Forelimb muscle (tissue), 1 donor: ENCODE measurements at regions not wholly inside any gene's neighbourhood (a gene's known extent, or its start where the extent isn't known, plus 50 kb on each side); places are given as distances from the start of the nearest gene placed in this dataset.
"Not testable (repeated sequence)": the region's sequence is repeated elsewhere in the genome, so short reads cannot be mapped to it uniquely, and the experiment has no call there.

ENCODE experiments used
- DNase-seq: peaks from one replicate; pipeline ENCODE4 v3.0.0-alpha.2; 2013; ENCODE audit warnings: low read depth

GRCh38 chr3:153440311-153440710 lies 278.3 kb downstream of the RAP2B start:
- DNase-seq, result no peak

- no peak for DNase-seq
Measured at GRCh38 chr3:153442386-153442785, 280.4 kb downstream of the RAP2B start.

- no peak for DNase-seq
Measured at GRCh38 chr3:153442799-153443487, 280.9 kb downstream of the RAP2B start.

- DNase-seq, result no peak
Measured at GRCh38 chr3:153443961-153444360, 281.9 kb downstream of the RAP2B start.

GRCh38 chr3:153445817-153446216 lies 283.8 kb downstream of the RAP2B start:
- no peak for DNase-seq

- no peak for DNase-seq
Measured at GRCh38 chr3:153448151-153448829, 286.3 kb downstream of the RAP2B start.

- DNase-seq, result no peak
Measured at GRCh38 chr3:153456833-153457545, 295.0 kb downstream of the RAP2B start.

- no peak for DNase-seq
Measured at GRCh38 chr3:153458881-153459280, 296.9 kb downstream of the RAP2B start.

GRCh38 chr3:153462545-153462944 lies 300.5 kb downstream of the RAP2B start:
- DNase-seq, result no peak

- no peak for DNase-seq
Measured at GRCh38 chr3:153463895-153464294, 301.9 kb downstream of the RAP2B start.

GRCh38 chr3:153469162-153469561 lies 307.1 kb downstream of the RAP2B start:
- no peak for DNase-seq

GRCh38 chr3:153484842-153485241 lies 322.8 kb downstream of the RAP2B start:
- DNase-seq, result no peak

- DNase-seq, result no peak
Measured at GRCh38 chr3:153495422-153495821, 333.4 kb downstream of the RAP2B start.

GRCh38 chr3:153502682-153503081 lies 340.7 kb downstream of the RAP2B start:
- DNase-seq, result no peak

GRCh38 chr3:153503873-153504272 lies 341.8 kb downstream of the RAP2B start:
- no peak for DNase-seq

GRCh38 chr3:153506205-153506604 lies 344.2 kb downstream of the RAP2B start:
- not testable (repeated sequence) for DNase-seq

GRCh38 chr3:153506686-153507085 lies 344.7 kb downstream of the RAP2B start:
- not testable (repeated sequence) for DNase-seq

- no peak for DNase-seq
Measured at GRCh38 chr3:153513236-153513635, 351.2 kb downstream of the RAP2B start.

- DNase-seq, result no peak
Measured at GRCh38 chr3:153528473-153528872, 366.4 kb downstream of the RAP2B start.

- no peak for DNase-seq
Measured at GRCh38 chr3:153539263-153539662, 377.2 kb downstream of the RAP2B start.

- no peak for DNase-seq
Measured at GRCh38 chr3:153545471-153545870, 383.4 kb downstream of the RAP2B start.

GRCh38 chr3:153547970-153548369 lies 385.9 kb downstream of the RAP2B start:
- no peak for DNase-seq

- not testable (repeated sequence) for DNase-seq
Measured at GRCh38 chr3:153549686-153550085, 387.7 kb downstream of the RAP2B start.
